ENCODE measurements at regions not wholly inside any gene's neighbourhood (a gene's known extent, or its start where the extent isn't known, plus 50 kb on each side); places are given as distances from the start of the nearest gene placed in this dataset.

DNA sequence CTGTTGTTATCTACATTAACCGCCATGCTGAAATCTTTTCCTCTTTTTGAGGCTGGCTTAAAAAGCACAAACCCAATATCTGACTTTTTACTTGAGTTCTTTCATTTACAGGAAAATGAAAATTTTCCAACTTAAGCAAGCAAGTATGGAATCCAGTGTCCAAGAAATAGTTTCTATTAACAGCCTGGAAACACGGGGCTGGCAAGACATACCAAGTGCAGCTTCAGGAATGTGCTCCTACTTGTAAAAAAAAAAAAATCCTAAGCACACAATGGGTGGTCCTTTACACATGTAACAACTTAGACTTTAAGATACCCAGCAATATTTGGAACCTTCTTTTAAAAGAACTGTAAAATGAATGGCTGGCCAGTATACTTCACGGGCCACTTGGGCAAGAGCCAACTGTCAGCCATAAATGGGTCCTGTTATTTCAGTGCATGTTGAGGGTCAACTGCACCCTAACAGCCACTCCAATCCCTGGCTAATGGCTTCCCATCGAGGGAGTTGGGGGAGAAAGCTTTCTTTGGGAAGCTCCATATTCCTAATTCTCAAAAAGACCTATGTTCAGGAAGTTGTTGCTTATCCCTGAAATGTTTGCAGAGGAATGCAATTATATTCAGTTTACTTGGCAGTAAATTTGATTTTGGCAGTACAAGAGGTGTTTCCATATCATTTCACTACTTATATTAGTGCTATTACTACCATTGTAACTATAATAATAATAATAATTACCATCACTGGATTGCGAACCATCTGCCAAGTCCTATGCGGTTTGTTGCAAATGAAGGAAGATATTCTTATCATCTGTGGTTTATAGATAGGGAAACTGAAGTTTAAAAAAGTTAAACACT, 236.4 kb upstream of the TMEM72 start:
- intact Hi-C loops (cut with DNase I) = no loop called here
- no peak for DNase-seq

GRCh38 chr10:44675387-44675874, 235.7 kb upstream of the TMEM72 start:
- intact Hi-C loops (cut with DNase I) = no loop called here

GRCh38 chr10:44680764-44681163, 230.4 kb upstream of the TMEM72 start:
- intact Hi-C loops (cut with DNase I) = no loop called here
- DNase-seq = no peak

More at GRCh38 chr10:44675387-44675874, 235.7 kb upstream of the TMEM72 start:
- DNase-seq = no peak

- no peak for DNase-seq
- intact Hi-C loops (cut with DNase I) = no loop called here
Measured at GRCh38 chr10:44682507-44682906, 228.6 kb upstream of the TMEM72 start.

GRCh38 chr10:44684661-44685060, 226.5 kb upstream of the TMEM72 start:
- intact Hi-C loops (cut with DNase I) = no loop called here

DNA sequence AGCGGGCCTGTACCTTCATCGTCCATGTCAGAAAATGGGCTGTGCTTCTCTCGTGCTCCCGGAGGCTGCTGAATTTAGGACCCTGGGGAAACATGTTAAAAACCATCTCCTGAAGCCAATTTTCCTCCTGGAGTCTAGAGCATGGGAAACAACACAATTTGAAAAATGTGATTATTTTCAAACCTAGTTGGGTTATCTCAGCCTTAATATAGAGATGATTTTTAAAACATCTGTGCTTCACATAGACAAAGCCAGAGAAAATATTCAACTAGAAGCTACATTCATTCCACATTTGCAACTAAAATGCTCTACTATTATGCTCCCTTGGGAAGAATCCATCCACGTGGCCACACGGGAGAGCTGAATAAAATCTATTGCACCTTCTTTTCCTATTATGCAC, 225.9 kb upstream of the TMEM72 start:
- intact Hi-C loops (cut with DNase I) = no loop called here
- DNase-seq = no peak

More at GRCh38 chr10:44684661-44685060, 226.5 kb upstream of the TMEM72 start:
- no peak for DNase-seq

- no peak for DNase-seq
- intact Hi-C loops (cut with DNase I) = no loop called here
Measured at GRCh38 chr10:44685747-44686146, 225.4 kb upstream of the TMEM72 start.

- no peak for DNase-seq
- intact Hi-C loops (cut with DNase I) = no loop called here
Measured at GRCh38 chr10:44689368-44689767, 221.8 kb upstream of the TMEM72 start.

DNA sequence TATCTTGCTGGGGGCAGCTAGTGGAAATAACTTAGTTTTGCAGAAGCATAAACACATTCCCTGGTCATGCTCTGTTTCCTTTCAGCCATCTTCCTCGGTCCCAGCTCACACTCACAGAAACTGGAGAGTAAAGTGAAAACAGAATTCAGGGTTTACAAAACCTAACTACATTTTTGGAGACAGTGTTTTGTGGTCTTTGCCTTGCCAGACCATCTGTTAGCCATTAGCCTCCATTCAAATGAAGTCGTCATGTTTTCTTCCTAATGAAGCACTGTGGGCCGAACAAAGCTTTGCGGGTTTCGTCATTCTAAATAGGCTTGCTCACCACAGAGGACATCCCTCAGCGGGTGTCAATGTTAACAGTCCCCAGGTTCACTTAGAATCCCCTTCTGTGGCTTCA, 214.6 kb upstream of the TMEM72 start:
- intact Hi-C loops (cut with DNase I) = no loop called here
- no peak for DNase-seq

GRCh38 chr10:44697116-44697515, 214.0 kb upstream of the TMEM72 start:
- DNase-seq = no peak
- intact Hi-C loops (cut with DNase I) = no loop called here

GRCh38 chr10:44702531-44702930, 208.6 kb upstream of the TMEM72 start:
- intact Hi-C loops (cut with DNase I) = no loop called here
- no peak for DNase-seq

GRCh38 chr10:44703241-44704155, 207.6 kb upstream of the TMEM72 start:
- DNase-seq = no peak
- intact Hi-C loops (cut with DNase I) = no loop called here

- no peak for DNase-seq
- intact Hi-C loops (cut with DNase I) = no loop called here
Measured at GRCh38 chr10:44704616-44705015, 206.5 kb upstream of the TMEM72 start.

GRCh38 chr10:44706745-44707144, 204.4 kb upstream of the TMEM72 start:
- DNase-seq = no peak
- intact Hi-C loops (cut with DNase I) = no loop called here

DNA sequence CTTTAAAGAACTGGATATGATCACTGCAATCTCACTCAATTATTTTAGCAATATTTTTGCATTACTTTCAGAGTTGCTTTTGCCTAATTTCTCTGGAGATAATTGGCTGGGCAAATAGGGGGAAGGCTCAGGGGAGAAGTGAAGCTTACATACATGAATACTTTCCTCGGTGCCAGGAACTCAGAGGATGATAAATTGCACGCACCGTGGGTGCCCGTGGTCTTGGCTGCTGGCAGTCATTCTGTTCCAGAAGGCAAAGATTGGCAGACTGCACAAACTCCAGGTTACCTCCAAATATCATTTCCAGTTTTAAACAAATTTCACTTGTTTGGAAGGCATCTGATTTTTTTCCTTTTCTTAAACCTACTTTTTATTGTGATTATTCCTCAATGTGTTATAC, 197.8 kb upstream of the TMEM72 start:
- no peak for DNase-seq
- intact Hi-C loops (cut with DNase I) = no loop called here

DNA sequence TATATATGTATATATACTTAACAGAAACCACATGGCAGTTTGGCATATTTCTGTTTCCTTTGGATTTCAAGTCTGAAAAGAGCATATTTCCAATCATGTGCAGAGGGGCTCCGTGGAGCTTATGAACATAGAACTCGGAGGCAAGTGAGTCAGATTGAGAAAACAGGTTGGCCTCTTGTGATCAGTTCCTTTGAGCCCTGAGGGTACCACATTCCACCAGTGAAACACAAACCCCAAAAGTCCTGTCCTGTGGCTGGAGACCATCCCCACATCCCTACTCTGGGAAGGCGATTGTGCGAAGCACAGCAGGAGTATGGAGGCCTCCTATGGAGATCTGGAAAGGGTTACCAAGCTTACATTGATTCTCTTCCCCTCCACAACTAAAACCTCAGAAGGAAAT, 196.7 kb upstream of the TMEM72 start:
- intact Hi-C loops (cut with DNase I) = no loop called here
- no peak for DNase-seq

DNA sequence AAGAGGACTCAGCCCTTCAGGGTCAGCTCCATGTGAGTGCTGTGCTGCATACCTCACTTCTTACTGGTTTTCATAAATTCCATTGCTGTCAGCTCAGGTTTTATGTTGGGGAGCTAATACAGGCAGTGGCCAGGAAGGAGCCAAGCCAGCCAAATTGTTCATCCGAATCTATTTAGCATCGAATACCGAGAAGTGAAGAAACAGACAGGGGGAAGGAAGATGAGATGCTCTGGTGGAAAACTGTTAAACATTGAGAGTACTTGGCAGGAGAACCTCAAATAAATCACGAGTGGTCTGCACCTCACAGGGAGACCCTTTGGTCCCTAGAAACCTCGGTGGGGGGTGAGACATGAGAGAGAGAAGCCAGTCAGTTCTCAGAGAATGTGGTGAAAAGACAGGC, 196.0 kb upstream of the TMEM72 start:
- DNase-seq = no peak
- intact Hi-C loops (cut with DNase I) = no loop called here

DNA sequence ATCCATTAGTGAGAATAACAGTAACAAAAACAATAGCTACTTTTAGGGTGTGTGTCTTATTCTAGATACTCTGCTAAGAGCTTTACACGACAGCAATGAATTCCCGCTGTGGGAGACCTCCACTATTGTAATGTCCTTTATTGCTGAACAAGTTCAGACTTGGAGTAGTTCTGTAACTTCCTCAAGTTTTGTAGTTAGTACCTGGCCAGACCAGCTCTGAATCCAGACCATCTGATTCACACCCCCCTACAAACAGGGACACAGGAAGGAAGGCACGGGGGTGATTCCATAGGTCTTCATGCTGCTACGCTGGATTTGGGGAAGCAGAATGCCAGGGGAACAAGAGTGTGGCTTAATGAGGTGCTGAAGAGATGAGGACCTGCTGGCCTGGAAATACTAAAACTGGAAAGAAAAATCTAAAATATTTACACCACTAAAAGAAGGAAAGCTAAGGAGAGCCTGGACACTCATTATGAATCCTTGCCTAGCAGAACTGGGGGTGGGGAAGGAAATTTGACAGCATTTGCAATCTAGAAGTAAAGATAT, 194.6 kb upstream of the TMEM72 start:
- intact Hi-C loops (cut with DNase I) = no loop called here
- DNase-seq = no peak

DNA sequence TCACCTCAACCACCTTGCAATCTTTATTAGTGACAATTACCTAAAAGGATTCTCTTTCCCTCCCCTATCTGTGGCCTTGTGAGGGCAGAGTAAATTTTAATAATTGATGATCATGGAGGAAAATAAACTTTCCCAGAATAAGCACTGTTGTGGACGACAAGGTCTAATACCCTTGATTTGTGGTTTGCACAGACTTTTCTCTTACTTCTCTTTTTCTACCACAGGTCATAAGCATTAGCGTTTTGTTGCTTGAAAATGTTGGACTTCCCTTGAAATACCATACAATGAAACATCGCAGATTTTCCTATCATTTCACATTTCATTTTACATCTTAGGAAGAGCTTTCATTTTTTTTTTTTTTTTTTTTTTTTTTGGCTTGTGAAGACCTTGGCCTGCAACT, 188.1 kb upstream of the TMEM72 start:
- DNase-seq = no peak
- intact Hi-C loops (cut with DNase I) = no loop called here

DNA sequence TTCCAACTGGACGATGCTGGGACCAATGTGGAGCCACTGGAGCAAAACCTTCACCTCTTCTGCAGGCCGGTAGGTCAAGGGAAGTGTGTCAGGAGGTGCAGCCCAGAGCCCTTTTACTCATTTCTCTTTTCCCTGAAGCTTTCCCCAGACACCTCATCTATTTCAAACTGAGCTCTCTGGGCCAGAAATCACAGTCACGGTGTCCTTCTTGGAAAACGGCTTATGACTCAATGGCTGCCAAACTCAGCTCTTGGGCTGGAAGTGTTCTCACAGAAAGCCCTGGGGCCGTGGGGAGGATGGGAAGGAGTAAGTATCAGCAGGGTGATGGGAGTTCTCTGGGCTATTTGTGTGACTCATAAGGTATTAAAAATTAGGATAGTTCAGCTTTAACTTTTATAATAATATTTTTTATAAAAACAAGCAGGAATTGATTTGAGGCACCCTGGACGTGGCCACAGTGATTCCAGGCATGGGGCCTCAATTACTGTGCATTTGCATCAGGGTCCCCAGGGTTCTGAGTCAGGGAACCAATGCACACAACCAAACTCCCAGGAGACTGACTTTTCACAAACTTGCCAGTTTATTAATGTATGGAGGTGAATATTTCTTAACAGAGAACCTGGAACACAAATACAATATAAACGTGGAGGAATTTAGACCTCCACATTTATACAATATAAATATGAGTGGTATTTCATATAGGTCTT, 187.4 kb upstream of the TMEM72 start:
- no peak for DNase-seq
- intact Hi-C loops (cut with DNase I) = no loop called here
